GM20431 (cell line): ENCODE measurements at regions not wholly inside any gene's neighbourhood (a gene's known extent, or its start where the extent isn't known, plus 50 kb on each side); places are given as distances from the start of the nearest gene placed in this dataset.
"Not testable (repeated sequence)": the region's sequence is repeated elsewhere in the genome, so short reads cannot be mapped to it uniquely, and the experiment has no call there.

Experiments
- in situ Hi-C: fragments of 300-500 bp; cut with MseI, MboI; formaldehyde crosslinking; loops from one replicate; pipeline ENCODE4 v1.15.0; 2020; ENCODE audit warnings: low sequenced_read_pairs; ENCODE audit not compliant: unreplicated experiment

DNA sequence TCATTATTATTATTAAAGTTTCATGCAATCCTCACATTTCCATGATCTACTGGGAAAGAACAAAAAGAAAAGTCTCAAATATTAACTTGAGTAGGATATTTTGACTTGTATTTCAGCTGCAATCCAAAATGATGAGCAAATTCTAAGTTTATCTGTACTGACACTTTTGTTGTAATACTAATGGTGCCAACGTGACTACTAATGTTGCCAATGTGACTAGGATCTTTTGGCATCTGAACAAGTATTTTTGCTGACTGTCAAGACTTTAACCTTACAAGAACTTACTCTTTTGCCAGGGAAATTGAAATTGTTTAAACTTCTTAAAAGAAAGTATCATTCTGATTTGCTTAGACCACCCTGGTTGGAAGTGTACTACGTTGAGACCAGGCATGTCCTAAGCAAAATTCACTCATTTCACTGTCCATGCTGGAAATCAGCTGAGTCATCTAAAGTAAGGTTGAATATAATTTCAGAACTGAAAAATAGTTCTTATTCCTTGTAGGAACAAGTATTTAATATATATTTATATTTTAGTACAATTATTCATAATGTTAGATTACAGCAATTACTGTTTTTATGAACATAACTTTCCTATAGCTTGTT lies 78.5 kb upstream of the LYZL1 start:
- in situ Hi-C loops = no loop called here

DNA sequence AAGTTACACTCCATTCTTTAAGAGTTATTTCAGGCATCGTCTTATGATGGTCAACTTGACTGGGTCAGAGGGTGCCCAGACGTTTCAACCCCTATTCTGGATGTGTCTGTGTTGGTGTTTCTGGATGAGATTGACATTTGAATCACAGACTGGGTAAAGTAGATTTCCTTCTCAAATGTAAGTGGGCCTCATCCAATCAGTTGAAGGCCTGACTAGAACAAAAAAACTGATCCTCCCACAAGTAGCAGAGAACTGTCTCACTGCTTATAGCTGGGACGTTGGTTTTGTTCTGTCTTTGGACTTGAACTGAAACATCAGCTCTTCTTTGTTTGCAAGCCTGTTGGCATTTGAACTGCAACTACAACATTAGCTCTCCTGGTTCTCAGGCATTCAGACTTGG lies 76.3 kb upstream of the LYZL1 start:
- in situ Hi-C loops = no loop called here

DNA sequence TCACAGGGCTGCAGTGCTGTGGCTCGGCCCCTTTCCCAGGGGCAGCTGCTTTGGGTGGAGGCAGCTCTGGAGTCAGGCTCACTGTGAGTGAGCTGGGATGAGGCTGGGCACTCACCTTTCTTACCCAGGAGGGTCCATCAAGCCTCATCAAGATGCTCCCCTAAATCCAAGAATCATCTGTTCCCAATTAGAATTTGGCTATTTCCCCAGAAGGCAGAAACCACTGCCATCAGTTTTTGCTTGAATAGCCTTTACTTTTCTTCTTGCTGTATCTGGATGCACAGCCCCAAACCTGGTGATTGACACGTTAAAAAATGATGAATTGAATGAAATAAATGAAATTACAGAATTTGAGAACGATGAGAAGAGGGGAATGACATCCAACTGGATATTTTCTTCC lies 74.3 kb upstream of the LYZL1 start:
- in situ Hi-C loops = no loop called here

DNA sequence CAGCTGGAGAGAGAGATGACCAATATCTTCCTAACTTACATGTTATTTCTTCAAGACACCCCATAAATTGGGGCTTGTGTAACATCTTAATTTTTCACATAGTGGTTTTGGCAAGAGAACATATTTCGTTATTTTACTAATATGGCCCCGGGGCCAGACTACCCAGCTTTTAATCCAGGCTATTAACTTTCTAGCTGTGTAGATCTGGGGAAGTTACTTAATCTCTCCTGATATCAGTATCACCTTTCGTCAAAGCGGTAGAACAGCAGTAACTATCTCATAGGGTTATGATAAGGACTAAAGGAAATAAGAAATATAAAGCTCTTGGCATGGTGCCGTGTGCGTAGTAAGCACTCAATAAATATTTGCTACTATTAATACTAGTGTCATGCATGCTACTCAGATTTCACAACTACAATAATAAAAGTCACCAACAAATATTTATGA lies 71.6 kb upstream of the LYZL1 start:
- in situ Hi-C loops = no loop called here

DNA sequence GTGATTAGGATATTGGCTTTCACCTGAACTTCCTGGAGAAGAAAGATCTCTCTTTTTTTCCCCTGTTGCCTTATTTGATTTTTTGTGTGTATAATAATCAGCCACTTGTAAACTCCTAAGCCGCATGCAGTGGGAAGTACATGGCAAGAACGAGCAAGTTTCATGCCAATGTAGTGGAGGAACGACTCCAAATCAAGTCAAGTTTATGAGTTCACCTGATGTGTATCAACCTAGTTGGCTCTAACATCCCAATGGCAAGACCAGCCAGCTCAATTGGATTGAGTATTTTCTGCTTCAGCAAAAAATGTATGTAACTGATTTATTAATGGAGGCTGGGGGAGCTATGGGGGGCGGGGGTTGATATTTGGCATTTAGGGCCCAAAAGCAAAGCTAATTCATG lies 65.5 kb upstream of the LYZL1 start:
- in situ Hi-C loops = no loop called here

DNA sequence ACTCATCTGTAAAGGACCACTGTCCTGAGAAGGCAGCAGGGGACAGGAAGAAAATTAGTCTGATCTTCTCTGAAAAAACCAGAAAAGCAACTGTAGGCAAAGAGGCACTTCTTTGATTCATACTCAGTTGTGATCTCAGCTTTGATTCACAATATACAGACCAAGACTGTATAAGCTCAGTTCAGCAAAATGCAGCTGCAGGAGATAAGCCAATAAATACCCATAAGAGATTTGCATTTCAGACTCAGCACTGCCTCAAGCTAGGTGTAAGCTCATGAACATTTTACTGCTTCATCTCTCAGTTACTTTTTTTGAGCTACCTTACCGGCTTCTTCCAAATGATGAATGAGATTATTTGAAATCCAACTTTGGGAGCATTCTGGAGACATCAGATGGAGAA lies 64.2 kb upstream of the LYZL1 start:
- in situ Hi-C loops = no loop called here

DNA sequence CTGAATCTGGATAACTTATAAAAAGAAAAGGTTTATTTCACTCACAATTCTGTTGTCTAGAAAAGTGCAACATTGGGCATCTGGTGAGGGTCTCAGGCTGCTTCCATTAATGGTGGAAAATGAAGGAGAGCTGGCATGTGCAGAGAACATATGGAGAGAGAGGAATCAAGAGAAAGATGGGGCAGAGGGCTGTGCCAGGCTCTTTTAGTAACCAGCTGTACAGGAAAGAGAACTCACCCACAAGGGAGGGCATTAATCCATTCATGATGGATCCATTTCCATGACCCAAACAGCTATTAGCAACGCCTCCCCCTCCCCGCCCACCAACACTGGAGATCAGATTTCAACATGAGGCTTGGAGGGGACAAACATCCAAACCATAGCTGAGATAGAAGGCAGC lies 61.7 kb upstream of the LYZL1 start:
- in situ Hi-C loops = no loop called here

DNA sequence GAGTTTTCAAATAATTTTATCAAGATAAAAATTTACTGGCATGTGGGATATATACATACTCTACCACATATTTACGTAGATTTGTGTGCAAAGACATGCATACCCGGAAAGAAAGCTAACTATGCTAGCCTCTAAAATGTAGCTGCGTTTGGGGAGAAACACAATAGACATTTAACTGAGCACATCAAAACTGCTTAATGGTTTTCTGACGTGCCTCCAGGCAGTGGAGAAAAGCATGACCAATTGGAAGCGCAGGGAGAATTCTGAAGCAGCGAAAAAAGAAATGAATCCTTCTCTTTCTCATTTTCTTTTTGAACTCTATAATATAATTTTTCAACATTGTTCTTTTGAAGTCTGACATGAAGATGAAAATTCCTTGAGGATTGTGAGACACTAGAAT lies 60.3 kb upstream of the LYZL1 start:
- in situ Hi-C loops = no loop called here

DNA sequence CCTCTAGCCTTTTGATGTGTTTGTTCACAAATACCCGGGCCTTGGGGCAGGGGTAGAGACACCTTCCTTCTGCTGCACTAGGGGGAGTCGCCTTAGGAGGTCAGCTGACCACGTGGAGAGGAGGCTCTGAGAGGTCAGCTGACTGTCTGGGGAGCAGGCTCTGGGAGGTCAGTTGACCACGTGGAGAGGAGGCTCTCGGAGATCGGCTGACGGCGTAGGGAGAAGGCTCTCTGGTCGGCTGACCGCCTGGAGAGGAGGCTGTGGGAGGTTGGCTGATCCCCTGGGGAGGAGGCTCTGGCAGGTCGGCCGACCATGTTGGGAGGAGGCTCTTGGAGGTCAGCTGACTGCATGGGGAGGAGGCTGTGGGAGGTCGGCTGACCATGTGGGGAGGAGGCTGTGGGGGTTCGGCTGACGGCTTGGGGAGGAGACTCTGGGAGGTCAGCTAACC lies 59.6 kb upstream of the LYZL1 start:
- in situ Hi-C loops = no loop called here

DNA sequence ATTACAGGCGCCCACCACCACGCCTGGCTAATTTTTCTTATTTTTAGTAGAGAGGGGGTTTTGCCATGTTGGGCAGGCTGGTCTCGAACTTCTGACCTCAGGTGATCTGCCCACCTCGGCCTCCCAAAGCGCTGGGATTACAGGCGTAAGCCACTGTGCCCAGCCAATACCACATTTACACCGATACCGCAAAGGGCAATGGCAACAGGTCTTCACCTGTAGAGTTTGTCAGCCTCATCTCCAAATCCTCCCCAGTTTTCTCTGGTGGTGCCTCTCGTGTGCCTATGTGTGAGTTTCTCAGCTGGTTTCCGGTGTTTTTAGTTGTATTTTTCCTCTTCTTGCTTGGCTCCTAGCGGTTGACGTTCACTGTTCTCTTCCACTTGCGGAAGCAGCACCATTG lies 52.0 kb upstream of the LYZL1 start:
- in situ Hi-C loops = not testable (repeated sequence)

DNA sequence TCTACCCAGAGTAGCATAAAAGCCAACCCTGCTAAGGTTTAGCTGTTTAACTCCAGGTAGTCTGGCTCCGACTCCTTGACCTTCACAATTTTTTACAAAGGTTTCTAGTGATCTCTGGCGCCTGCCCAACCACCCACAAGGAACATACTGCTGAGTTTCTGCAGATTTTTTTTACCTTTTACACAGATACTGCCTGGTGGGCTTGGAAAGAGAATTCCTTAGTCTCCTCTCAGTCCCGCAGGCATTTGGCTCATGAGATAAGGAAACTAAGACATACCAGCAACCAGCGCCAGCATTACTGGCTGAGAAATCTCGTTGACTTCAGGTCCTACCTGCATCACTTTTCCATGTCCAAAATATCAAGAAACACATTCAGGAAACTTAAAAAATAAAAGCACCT lies 51.1 kb upstream of the LYZL1 start:
- in situ Hi-C loops = no loop called here

DNA sequence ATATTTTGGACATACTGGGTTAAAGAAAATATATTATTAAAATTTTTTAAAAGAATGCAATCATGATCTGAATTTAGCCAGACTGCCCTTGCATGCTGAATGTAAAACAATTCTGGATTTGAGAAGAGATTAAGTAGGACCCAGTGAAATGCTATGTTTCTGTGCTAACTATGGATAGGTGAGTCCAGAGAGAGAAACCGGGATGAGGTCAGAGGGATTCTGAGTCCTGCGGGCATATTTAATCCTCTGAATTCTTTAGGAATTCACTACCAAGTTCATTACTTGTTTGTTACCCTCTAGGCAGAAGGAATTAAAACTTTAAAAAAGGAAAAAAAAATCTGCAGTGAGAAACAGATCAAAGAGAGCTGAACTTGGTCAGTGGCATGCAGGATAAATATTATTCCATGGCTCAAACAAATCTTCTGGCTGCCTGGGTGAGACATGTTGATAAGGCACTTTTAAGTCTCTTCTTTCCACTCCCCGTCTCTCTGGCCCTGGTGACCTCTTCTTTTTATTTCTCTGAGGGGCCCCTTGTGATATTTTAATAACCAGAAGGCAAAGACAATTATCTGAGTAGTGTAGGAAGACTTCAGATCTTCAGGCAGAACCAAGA lies 50.2 kb upstream of the LYZL1 start:
- in situ Hi-C loops = no loop called here
